ENCODE measurements at regions not wholly inside any gene's neighbourhood (a gene's known extent, or its start where the extent isn't known, plus 50 kb on each side); places are given as distances from the start of the nearest gene placed in this dataset.

DNA sequence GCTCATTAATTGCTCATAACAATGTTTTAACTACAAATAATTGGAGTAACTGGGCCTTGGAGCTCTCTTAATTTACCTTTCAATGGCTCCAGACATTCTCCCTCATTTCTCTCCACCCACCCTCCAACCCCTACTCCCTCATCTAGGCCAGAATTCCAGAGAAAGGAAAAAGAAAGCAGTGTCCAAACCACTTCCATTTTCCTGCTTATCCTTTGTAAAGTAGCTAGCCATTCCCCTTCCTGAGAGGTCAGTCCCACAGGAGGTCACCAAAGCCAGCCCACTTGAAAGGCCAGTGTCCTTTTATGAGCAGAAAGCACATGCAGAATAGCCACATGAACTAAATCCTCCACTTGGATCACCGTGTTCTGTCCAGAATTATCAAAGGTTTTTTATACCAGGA lies 404.8 kb upstream of the FAT3 start:
- CTCF ChIA-PET, result no interaction called here
- no peak overlapping the region for H3K27ac Mint-ChIP-seq
- peaks cover 2% of the 10 kb centered on the region for H3K9me3 Mint-ChIP-seq (ENCODE audit: low read depth)

DNA sequence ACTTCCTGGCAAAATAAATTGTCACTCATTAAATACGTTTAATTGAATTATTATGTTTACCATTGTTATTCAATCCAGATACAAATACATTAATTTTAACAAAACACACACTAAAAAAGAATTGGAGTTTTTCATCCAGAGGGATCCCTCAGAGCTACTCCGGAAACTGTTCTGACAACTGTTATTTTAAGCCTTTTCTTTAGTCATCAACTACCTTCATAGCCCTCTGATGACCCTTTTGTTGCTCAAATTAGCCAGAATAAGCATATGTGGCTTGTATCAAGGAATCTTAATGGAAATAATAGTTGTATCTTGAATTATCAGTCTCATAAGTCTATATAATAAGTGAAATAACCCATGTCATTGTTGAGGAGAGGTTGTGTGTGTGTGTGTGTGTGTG lies 405.4 kb upstream of the FAT3 start:
- no peak overlapping the region for H3K4me3 Mint-ChIP-seq
- no peaks in the 10 kb centered on the region for H3K36me3 Mint-ChIP-seq
- no peak overlapping the region for H3K27ac Mint-ChIP-seq
- H3K4me1 Mint-ChIP-seq, result no peaks in the 10 kb centered on the region
- DNase-seq (no peak), ATAC-seq (no peak)
- no peaks in the 10 kb centered on the region for H3K27me3 Mint-ChIP-seq
- H3K9me3 Mint-ChIP-seq (ENCODE audit: low read depth), result peaks cover 2% of the 10 kb centered on the region
- CTCF ChIA-PET, result no interaction called here

More for the DNA sequence above, 404.8 kb upstream of the FAT3 start:
- ATAC-seq (no peak), DNase-seq (no peak)
- Mint-ChIP-seq H3K4me3 (no peak overlapping the region), H3K4me1 (no peaks in the 10 kb centered on the region), H3K36me3 (no peaks in the 10 kb centered on the region), H3K27me3 (no peaks in the 10 kb centered on the region)

DNA sequence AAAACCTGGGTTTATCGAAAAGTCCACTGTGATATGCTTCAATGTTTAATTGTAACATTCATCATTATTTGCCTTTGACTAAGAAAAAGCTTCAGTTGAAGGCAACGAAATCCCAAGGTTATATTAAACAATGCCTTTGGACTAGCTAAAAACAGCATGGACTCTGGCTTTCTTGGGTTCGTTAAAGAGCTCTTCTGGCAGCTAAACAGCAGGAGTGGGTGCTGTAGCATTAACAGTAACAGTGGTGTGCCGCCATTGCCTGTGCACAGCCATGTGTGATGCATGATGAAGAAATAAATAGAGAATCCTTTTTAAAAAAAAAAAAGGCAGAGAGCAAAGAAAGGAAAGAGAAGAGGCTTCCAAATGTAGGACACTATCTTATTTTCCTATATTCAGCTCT lies 406.6 kb upstream of the FAT3 start:
- H3K4me1 Mint-ChIP-seq, result no peaks in the 10 kb centered on the region
- DNase-seq, result no peak
- peaks cover 2% of the 10 kb centered on the region for H3K9me3 Mint-ChIP-seq (ENCODE audit: low read depth)
- ATAC-seq, result no peak
- CTCF ChIA-PET, result no interaction called here
- H3K27ac Mint-ChIP-seq, result no peak overlapping the region
- no peaks in the 10 kb centered on the region for H3K27me3 Mint-ChIP-seq
- no peaks in the 10 kb centered on the region for H3K36me3 Mint-ChIP-seq
- no peak overlapping the region for H3K4me3 Mint-ChIP-seq

DNA sequence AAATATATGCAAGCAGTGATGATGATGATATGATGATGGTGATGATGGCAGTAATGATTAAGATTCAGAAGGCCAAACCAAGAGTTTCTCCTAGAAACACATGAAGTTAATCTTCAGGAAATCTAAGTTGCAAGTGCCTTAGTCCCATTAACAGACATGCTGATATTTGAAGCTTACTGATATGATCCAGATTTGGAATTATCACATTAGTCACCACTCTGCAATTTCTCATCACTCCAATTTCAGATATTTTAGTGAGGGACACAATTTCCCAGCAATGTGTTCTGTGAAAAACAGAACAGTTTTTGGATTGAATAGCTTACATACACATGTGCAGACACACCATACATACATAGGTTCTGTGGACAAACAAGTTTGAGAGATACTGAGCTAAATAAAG lies 411.4 kb upstream of the FAT3 start:
- H3K36me3 Mint-ChIP-seq, result no peaks in the 10 kb centered on the region
- DNase-seq, result no peak
- peaks cover 6% of the 10 kb centered on the region for H3K9me3 Mint-ChIP-seq (ENCODE audit: low read depth)
- no peaks in the 10 kb centered on the region for H3K4me1 Mint-ChIP-seq
- H3K27me3 Mint-ChIP-seq, result no peaks in the 10 kb centered on the region
- no peak overlapping the region for H3K4me3 Mint-ChIP-seq
- H3K27ac Mint-ChIP-seq, result no peak overlapping the region
- CTCF ChIA-PET, result no interaction called here
- no peak for ATAC-seq

DNA sequence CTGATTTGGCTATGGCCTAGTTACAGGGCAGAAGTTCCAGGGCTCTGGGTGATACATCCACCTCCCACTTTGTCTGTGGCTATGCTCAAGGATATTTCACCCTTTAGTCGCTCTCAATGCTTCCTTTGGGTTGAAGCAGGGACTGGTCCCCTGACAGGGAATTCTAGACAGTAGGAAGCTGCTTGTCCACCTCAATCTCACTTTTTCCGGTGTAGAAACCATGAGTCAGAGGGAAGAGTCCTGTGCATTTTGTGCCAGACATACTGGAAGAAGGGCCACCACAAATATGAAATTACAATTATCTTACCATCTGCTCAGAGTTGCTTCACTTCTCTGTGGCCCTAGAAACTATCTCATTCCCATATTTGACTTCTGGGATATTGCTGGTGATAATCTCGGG lies 413.7 kb upstream of the FAT3 start:
- Mint-ChIP-seq H3K9me3 (ENCODE audit: low read depth) (peaks cover 7% of the 10 kb centered on the region), H3K4me3 (no peak overlapping the region), H3K27me3 (no peaks in the 10 kb centered on the region), H3K27ac (no peak overlapping the region), H3K4me1 (no peaks in the 10 kb centered on the region), H3K36me3 (no peaks in the 10 kb centered on the region)
- DNase-seq (no peak), ATAC-seq (no peak)
- CTCF ChIA-PET, result no interaction called here

DNA sequence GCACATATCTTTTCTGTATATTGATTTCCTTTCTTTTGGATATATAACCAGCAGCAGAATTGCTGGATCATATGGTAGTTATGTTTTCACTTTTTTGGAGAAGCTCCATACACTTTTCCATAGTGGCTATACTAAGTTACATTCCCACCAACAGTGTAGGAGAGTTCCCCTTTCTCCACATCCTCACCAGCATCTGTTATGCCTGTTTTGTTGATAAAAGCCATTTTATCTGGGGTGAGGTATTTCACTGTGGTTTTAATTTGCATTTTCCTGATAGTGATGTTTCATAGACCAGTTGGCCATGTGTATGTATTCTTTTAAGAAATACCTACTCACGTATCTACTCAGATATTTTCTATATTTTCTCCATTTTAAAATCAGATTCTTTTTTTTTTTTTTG lies 419.3 kb upstream of the FAT3 start:
- ATAC-seq, result no peak
- H3K4me3 Mint-ChIP-seq, result no peak overlapping the region
- no peaks in the 10 kb centered on the region for H3K4me1 Mint-ChIP-seq
- peaks cover 7% of the 10 kb centered on the region for H3K9me3 Mint-ChIP-seq (ENCODE audit: low read depth)
- no peak for DNase-seq
- no peaks in the 10 kb centered on the region for H3K36me3 Mint-ChIP-seq
- no peaks in the 10 kb centered on the region for H3K27me3 Mint-ChIP-seq
- CTCF ChIA-PET, result no interaction called here
- H3K27ac Mint-ChIP-seq, result no peak overlapping the region

DNA sequence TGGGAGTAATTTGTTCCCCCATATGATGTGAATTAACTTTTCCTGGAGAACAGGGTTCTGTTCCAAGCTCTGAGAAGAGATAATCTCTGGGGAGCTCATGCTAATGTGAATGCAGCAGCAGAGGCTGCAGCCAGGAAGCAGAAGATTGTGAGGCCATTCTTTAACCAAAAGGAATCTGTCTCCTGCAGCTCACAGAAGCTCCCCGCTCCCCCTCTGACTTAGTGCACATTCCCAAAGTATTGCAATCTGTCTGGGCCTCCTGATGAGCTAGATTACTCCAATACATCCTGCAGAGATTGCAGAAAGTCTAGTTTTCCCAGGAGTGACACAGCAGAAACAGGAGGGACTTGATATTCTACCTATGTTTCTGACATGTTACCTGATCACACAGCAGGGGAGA lies 420.6 kb upstream of the FAT3 start:
- no peaks in the 10 kb centered on the region for H3K36me3 Mint-ChIP-seq
- no peaks in the 10 kb centered on the region for H3K4me1 Mint-ChIP-seq
- no peaks in the 10 kb centered on the region for H3K27me3 Mint-ChIP-seq
- no peak for DNase-seq
- peaks cover 3% of the 10 kb centered on the region for H3K9me3 Mint-ChIP-seq (ENCODE audit: low read depth)
- ATAC-seq, result no peak
- no peak overlapping the region for H3K27ac Mint-ChIP-seq
- CTCF ChIA-PET, result no interaction called here
- H3K4me3 Mint-ChIP-seq, result no peak overlapping the region

DNA sequence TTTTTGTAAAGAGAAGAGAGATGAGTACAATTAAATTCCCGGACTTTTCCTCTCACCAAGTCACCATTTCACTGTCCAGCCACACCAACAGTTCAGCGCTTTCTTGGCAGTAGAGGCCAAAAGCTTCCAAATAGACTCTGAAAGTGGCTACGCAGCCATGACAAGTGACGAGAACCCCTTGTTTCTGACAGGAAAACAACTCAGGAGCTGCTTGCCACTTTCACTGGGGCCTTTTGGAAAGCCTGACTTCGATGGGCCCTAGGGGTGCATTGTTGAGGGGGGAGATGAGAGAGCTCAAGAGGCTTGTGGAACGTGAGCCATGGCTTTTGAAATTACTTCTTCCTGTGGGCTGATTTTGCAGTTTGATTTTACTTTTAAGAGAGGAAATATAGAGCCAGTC lies 422.1 kb upstream of the FAT3 start:
- DNase-seq, result no peak
- no peaks in the 10 kb centered on the region for H3K9me3 Mint-ChIP-seq (ENCODE audit: low read depth)
- H3K4me1 Mint-ChIP-seq, result no peaks in the 10 kb centered on the region
- no peaks in the 10 kb centered on the region for H3K36me3 Mint-ChIP-seq
- no peak for ATAC-seq
- CTCF ChIA-PET, result interaction anchor here (0.6 kb wide), 1 partner anchor 133 kb away, joined by 5 read pairs; no protein-coding TSS in a partner anchor
- H3K27me3 Mint-ChIP-seq, result no peaks in the 10 kb centered on the region
- no peak overlapping the region for H3K4me3 Mint-ChIP-seq
- H3K27ac Mint-ChIP-seq, result no peak overlapping the region

DNA sequence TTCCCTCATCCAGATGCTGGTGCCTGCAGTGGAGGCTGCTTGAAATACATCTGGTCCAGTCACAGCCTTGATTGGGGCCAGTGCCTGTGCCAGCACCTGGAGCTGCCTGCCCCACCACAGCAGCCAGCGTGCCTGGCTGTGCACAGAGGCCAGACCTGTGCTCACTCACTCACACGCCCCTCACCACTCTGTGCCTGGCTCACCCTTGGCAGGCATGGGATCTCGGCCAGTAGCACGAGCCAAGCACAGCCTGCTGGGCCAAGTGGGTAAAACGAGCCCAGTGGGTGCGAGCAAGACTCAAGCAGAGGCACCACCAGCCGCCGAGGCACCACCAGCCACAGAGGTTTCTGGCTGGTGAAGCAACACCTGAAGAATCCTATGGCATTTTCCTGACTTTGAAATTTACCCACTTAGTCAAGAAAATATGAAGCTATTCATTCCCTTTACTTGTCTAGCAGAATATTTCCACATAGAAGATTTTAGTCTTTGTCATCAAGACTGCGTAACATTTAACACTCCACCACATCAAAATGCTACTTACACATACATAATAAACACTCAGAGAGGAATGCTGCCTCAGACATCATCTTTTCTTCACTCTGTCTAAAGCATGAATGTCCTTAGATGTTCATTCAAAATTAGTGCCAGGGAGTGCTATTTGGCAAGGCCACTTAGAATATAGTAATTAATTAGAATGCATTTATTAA lies 424.3 kb upstream of the FAT3 start:
- H3K36me3 Mint-ChIP-seq, result no peaks in the 10 kb centered on the region
- ATAC-seq (no peak), DNase-seq (no peak)
- H3K4me1 Mint-ChIP-seq, result no peaks in the 10 kb centered on the region
- H3K4me3 Mint-ChIP-seq, result no peak overlapping the region
- H3K27me3 Mint-ChIP-seq, result no peaks in the 10 kb centered on the region
- no peak overlapping the region for H3K27ac Mint-ChIP-seq
- CTCF ChIA-PET, result no interaction called here
- peaks cover 3% of the 10 kb centered on the region for H3K9me3 Mint-ChIP-seq (ENCODE audit: low read depth)

DNA sequence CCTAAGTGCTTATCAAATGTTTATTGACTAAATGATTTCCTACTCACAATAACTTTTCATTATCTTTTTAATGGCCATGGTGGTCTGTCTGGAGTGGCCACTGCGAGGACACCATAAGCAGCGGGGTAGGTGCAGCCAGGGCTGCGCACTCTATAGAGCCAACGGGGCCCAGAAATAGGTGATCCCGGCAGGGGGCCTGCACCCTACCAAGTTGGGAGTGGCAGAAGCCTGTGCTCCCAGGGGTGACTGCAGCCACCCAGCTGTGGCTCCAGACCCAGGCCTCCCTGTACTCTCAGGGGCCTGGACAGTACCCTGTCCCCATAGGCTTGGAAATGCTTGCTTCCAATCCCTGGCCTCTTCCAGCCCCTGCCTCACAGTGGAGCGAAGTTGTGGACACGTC lies 426.4 kb upstream of the FAT3 start:
- Mint-ChIP-seq H3K4me1 (no peaks in the 10 kb centered on the region), H3K27me3 (no peaks in the 10 kb centered on the region), H3K27ac (no peak overlapping the region), H3K36me3 (no peaks in the 10 kb centered on the region), H3K9me3 (ENCODE audit: low read depth) (peaks cover 3% of the 10 kb centered on the region), H3K4me3 (no peak overlapping the region)
- CTCF ChIA-PET, result no interaction called here
- DNase-seq (no peak), ATAC-seq (no peak)

DNA sequence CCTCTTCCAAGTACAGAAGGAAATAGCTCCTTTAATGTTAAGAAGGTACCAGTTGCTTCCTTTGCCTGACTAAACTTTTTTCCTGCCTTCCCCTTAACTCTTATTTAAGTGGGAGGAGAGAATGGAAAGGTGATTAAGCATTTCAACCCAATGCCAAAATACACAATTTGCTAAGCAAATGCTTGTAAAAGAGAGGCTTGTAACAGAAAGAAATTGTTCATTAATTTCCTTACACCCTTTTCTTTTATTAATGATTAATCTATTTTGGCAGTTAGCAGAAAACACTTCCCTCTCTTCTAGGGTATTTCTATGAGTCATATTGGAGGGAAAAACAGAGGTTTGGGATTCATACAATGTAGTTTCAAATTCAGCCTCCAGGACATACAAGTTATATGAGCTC lies 427.6 kb upstream of the FAT3 start:
- Mint-ChIP-seq H3K27me3 (no peaks in the 10 kb centered on the region), H3K27ac (no peak overlapping the region), H3K36me3 (no peaks in the 10 kb centered on the region), H3K4me3 (no peak overlapping the region), H3K9me3 (ENCODE audit: low read depth) (peaks cover 3% of the 10 kb centered on the region), H3K4me1 (no peaks in the 10 kb centered on the region)
- no peak for DNase-seq
- CTCF ChIA-PET, result no interaction called here
- no peak for ATAC-seq

DNA sequence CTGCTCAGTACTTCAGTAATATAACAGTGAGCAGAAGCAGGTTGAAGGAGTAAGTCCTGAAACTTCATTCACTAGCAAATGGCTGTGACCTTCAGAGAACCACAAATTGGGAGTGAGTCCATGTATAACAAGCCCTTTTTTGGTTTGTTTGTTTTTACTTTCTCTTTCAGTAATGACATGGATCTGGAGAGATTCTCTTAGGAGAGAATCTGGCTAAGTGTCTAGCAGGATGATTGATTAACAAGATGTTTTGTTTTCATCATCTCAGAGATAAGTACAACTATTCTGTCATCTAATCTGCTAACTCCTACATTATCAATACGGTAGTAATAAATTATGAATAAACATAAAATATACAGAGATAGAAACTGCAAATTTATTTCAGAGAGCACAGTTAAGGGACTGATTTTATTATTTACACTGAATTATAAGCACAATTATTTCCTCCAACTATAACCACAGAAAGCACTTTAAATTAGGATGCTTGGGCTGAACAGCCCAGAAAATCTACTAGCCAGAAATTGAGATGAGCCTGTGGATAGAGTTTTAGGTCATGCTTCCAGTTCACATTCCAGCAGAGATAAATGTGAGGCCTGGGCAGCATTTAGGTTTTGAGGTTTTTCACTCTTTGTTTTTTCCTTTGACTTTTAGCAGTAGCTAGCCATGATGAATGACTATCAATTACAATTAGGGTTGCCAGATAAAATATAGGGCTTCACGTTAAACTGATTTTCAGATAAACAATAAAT lies 429.3 kb upstream of the FAT3 start:
- no peak for DNase-seq
- Mint-ChIP-seq H3K4me1 (peaks cover 2% of the 10 kb centered on the region), H3K36me3 (no peaks in the 10 kb centered on the region), H3K27ac (no peak overlapping the region), H3K4me3 (no peak overlapping the region), H3K27me3 (no peaks in the 10 kb centered on the region), H3K9me3 (ENCODE audit: low read depth) (peaks cover 3% of the 10 kb centered on the region)
- ATAC-seq, result no peak
- CTCF ChIA-PET, result no interaction called here

DNA sequence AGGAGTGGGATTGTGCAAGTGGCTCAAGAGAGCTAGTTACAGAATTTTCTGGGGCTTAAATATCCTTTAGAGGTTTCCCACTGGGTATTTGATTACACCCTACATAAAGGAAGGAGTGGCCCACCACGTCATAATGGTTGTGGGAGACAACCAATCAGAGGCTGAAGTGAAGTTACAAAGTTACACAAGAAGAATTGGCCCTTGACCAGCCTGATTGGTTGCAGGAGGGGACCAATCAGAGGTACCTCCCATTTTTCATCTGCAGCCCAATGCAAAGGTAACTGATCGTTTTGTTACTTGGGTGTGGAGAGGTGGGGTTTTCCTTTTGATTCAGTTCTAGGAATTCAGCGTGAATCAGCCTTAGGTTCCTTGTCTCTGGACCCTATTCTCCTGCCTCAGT lies 430.5 kb upstream of the FAT3 start:
- Mint-ChIP-seq H3K27ac (no peak overlapping the region), H3K36me3 (no peaks in the 10 kb centered on the region), H3K27me3 (no peaks in the 10 kb centered on the region), H3K9me3 (ENCODE audit: low read depth) (peaks cover 3% of the 10 kb centered on the region), H3K4me1 (peaks cover 3% of the 10 kb centered on the region), H3K4me3 (no peak overlapping the region)
- DNase-seq (no peak), ATAC-seq (no peak)
- CTCF ChIA-PET, result no interaction called here

DNA sequence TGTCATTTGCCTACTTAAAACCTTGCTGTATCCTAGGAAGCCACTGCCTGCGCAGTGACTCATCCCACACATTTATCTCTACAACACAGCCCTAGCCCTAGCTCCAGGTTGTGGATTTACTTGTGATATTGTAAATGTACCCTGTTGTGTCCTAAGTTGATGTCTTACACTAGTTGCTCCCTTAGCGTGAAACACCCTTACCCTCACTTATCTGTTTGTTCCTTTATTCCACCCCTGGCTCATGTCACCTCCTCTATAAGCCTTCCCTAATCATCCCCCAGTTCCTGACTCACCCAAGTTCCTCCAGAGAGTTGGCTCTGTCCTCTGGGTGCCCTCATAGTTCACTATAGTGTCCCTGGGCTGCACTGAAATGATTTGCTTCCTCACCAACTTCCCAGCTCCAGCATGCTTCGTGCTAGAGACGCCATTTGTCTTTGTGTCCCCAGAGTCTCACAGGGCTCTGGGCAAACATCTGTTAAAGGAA lies 431.8 kb upstream of the FAT3 start:
- ATAC-seq (no peak), DNase-seq (no peak)
- H3K4me1 Mint-ChIP-seq, result peaks cover 3% of the 10 kb centered on the region
- CTCF ChIA-PET, result no interaction called here
- no peak overlapping the region for H3K4me3 Mint-ChIP-seq
- no peak overlapping the region for H3K27ac Mint-ChIP-seq
- H3K36me3 Mint-ChIP-seq, result no peaks in the 10 kb centered on the region
- peaks cover 3% of the 10 kb centered on the region for H3K9me3 Mint-ChIP-seq (ENCODE audit: low read depth)
- H3K27me3 Mint-ChIP-seq, result no peaks in the 10 kb centered on the region
